ENCODE measurements at regions not wholly inside any gene's neighbourhood (a gene's known extent, or its start where the extent isn't known, plus 50 kb on each side); places are given as distances from the start of the nearest gene placed in this dataset.
"Not testable (repeated sequence)": the region's sequence is repeated elsewhere in the genome, so short reads cannot be mapped to it uniquely, and the experiment has no call there.

GRCh38 chr9:24071091-24071490 is 245.1 kb upstream of the ELAVL2 start:
- DNase-seq = no peak

GRCh38 chr9:24067107-24067506 is 241.1 kb upstream of the ELAVL2 start:
- DNase-seq = not testable (repeated sequence)

DNA sequence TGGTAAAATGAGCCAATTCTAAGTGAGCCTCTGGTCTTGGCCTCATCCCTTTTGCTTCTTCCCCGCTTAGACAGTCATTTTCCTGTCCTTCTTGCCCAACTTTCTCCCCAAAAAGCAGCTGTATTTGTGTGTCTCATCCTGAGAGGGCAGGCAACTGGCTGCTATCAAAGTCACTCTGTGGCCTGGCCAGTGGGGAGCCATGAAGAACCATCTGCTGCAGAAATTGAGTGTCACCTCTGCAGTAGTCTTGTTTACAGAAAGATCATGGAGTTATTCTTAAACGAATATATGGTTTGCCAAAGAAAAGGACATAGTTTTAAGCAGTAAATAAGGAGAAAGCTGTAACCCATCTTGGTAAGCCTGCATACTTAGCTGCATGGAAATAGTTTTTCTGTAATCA is 233.6 kb upstream of the ELAVL2 start:
- DNase-seq = no peak

DNA sequence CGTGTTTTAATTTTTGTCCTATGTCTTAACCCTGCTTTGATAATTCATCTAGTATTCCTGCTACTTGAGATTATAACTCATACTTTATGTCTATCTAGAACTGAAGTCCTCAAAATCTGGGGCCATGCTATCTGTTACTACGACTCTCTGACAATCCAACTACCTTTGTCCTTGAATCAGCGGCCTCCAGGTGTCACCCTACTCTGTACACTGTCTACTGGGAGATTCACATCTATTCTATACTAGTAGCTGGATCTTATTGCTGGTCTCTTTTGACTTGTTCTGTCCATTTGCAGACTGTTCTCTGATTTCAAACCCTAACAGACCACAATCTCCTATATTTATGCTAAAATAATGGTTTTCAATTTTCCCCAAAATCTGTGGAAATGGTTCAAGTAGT is 225.5 kb upstream of the ELAVL2 start:
- peak; percentile 46 for DNase-seq

DNA sequence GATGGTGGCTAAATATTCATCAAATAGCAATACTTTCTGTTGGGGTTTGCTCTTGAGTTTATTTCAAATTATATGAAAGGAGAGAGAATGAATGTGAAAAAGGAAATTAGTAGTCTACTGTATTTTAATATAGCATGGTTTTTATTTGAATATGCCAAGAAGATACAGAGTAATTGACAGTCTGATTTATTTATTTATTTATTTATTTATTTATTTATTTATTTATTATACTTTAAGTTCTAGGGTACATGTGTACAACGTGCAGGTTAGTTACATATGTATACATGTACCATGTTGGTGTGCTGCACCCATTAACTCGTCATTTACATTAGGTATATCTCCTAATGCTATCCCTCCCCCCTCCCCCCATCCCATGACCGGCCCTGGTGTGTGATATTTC is 224.2 kb upstream of the ELAVL2 start:
- not testable (repeated sequence) for DNase-seq

GRCh38 chr9:24045150-24045549 is 219.1 kb upstream of the ELAVL2 start:
- DNase-seq = no peak

DNA sequence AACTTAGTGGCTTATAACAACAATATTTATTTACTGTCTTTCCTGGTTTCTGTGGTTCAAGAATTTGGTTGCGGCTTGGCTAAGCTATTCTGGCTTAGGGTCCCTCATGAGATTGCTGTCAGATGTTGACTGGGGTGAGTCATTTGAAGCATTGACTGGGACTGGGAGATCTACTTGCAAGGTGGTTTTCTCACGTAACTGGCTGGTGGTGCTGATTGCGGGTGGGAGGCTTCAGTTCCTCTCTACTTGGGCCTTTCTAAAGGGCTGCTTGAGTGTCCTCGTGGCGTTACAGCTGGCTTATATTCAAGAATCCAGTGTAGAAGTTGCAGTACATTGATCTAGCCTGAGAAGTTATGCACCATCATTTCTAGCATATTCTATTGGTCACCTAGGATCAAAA is 218.5 kb upstream of the ELAVL2 start:
- DNase-seq = no peak

DNA sequence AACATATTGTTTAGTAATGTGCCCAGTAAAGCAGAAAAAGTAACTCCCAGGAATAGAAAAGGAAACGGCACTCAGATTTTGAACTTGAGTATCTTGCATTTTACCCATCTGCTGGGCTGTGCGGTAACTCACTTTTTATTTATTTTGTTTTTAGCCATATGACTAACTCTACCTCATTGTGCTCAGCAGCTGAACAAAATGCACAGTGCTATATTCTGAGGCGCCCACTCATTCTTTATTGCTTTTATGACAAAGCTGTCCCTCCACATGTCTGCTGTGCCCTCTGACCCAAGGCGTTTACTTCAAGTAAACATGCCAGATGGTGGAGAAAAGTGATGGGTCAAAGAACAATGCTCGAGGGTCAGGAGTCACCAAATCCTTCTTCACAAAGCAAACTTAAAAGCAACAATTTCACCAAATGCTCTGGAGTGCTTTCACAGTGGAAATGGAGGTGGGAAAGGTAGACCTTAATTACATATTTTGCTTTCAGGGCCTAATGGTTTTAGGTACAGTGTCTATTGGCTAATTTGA is 215.2 kb upstream of the ELAVL2 start:
- DNase-seq = peak; percentile 4

DNA sequence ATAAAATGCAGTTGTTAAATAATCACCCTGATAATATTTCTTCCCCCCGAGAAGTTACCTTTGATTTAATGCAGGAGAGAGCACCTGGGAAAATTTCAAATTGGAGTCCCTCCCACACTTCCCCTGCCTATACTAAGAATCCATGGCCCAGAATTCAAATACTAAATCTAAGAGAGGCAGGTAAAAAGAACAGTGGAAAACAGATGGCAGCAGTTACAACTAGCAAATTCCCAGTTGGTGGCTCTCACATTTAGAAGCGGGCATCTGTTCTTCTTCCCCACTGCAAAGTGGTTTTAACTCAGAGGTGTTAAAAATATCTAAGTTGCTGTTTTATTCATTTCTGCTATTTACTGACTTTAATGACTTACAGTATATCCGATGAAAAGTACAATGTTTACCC is 210.4 kb upstream of the ELAVL2 start:
- DNase-seq = no peak

- DNase-seq = peak; percentile 1
Observed at GRCh38 chr9:24035816-24036215, 209.8 kb upstream of the ELAVL2 start.

- no peak for DNase-seq
Observed at GRCh38 chr9:24011881-24012280, 185.8 kb upstream of the ELAVL2 start.

DNA sequence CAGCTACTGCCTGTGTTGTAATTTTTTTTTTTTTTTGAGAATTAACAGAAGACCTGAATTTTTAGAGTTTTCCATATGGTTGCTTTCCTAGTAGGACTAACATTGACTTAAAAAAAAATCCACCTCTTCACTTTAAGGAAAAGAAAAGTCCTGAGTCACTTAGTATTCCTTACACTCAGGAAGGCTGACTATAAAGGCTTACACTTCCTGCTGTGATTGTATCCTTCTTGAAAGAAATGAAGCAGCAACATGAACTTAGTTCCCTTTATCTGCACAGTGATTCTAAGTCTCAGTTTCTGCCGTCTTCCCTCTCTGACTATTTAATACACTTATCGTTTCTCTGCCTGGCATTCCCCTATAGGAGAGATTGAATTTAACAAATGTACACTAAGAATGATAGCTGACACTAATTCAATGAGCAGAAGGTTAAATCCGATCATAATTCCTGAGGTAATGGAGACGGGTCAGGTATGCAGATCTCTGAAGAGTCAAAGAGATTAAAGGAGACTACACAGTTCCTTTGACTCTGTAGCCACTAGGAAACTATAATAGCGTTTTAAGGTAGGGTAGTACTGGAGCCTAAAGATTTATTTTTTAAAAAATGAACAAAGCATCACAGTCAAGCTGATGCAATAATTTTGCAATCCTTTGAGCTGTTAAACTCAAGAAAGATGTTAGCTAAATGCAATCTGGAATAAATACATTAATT is 185.1 kb upstream of the ELAVL2 start:
- no peak for DNase-seq

GRCh38 chr9:24009322-24009721 is 183.3 kb upstream of the ELAVL2 start:
- DNase-seq = no peak

GRCh38 chr9:24007185-24007584 is 181.1 kb upstream of the ELAVL2 start:
- DNase-seq = no peak

- DNase-seq = not testable (repeated sequence)
Observed at GRCh38 chr9:23991874-23992273, 165.8 kb upstream of the ELAVL2 start.

DNA sequence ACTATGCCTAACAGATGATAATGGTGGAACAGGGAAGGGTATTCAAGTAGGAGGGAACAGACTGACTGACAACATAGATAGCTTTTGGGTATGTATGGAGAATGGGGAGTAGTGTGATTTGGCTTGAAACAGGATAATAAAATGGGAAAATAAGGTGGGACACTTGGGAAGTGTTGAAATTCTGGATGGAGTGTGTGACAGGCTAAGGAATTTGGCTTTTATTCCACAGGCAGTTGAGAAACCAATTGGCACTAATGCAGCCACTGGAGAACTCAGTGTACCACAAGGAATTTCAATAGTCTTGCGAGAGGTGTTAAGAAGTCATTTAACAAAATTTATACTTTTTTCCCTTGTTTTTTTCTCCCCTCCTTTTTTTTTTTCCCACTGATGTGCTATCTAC is 153.5 kb upstream of the ELAVL2 start:
- DNase-seq = no peak

DNA sequence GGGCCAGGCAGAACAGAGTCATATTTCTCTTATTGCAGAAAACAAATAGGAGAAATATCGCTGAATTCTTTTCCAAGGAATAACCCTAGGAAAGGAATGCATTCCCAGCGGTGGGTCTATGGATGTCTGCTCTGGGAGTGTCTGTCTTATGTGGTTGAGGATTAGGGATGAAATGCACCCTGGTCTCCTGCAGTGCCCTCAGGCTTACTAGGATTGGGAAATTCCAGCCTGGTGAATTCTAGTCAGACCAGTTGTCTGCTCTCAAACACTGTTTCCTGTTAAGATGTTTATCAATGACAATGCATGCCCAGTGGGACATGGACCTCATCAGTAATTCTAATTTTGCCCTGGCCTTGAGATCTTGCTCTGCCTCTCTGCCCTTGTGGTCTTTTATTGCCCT is 136.1 kb upstream of the ELAVL2 start:
- DNase-seq = peak; percentile 2

GRCh38 chr9:23945897-23946296 is 119.9 kb upstream of the ELAVL2 start:
- no peak for DNase-seq

DNA sequence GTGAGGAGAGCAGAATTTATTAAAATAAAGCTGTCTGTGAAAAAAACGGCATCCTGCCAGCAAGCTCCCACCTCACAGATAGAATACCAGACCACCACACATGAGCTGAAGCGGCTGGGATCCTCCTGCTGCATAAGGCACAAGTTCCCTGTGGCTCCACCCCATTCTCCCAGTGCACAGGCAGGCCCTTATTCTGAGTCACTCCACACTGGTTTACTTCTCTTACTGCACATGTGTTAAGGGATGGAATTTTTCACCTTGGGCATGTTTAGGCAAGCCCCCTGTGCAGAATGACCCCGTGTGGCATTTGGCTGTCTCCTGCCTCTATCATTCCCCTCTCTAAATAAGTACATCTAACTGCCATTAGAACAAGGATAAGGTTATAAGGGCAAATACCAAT is 115.0 kb upstream of the ELAVL2 start:
- no peak for DNase-seq

GRCh38 chr9:23938908-23939307 is 112.9 kb upstream of the ELAVL2 start:
- no peak for DNase-seq

DNA sequence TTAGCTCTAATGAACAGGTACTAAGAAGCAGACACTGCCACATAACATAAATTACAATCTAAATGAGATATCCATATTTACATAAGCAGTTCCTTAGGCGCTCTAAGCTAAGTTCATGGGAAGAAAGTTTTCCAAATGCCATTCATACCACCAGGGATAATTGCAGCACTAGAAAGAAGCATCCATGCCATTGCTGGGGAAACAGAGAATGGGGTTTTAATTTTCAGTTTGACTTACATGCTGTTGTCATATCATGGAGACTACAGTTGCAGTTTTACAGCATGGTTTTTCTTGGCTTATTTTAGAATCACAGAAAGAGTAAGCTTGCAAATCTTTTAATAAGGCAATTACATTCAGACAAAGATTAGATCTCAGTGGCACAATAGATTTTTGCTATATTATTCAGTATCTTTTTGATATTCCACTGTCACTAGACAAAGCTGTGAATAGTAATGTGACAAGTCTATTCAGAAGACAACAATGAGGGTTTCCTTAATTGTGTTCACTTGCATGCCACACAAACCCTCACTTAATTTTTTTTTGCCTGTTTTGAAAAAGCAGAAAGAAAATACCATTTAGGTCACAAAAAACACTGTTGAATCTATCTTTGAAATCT is 108.4 kb upstream of the ELAVL2 start:
- no peak for DNase-seq

DNA sequence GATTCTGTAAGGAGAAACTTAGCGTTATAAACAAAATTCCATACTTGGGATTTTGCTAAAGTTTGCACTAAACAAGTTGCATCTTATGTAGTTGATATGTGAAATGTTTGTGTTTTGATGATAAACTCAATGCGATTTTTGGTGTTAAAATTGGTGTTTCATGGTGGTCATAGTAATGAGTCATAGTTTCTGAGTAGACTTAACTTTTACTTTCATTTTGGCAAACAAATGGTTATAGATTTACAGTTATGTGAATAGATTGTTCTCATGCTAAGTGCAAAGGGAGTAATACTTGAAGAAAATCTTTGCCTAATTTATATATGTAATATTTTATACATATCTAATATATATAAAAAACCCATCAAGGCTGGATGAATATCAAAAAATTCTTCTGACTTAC is 107.3 kb upstream of the ELAVL2 start:
- no peak for DNase-seq

GRCh38 chr9:23926368-23926767 is 100.3 kb upstream of the ELAVL2 start:
- no peak for DNase-seq

- no peak for DNase-seq
Observed at GRCh38 chr9:23914431-23915003, 88.5 kb upstream of the ELAVL2 start.
